ENCODE measurements at regions not wholly inside any gene's neighbourhood (a gene's known extent, or its start where the extent isn't known, plus 50 kb on each side); places are given as distances from the start of the nearest gene placed in this dataset.

- intact Hi-C loops (cut with micrococcal nuclease), result no loop called here
- Mint-ChIP-seq H3K27ac (no peak overlapping the region), H3K9me3 (no peaks in the 10 kb centered on the region), H3K4me1 (peaks cover 0 to 35% (median 0%) of the 10 kb centered on the region in 7 donors), H3K4me3 (no peak overlapping the region), H3K36me3 (peaks cover 0 to 2% (median 0%) of the 10 kb centered on the region in 5 donors), H3K27me3 (peaks cover 0 to 37% (median 10%) of the 10 kb centered on the region in 5 donors)
- ChIA-PET POLR2A (no interaction called here), CTCF (no interaction called here)
- H3K4me3 ChIP-seq (ENCODE audit: low read length), result no peak overlapping the region
- no peak overlapping the region for H3K27ac ChIP-seq (ENCODE audit: low read depth, low read length)
- H3K36me3 ChIP-seq (ENCODE audit: control insufficient read depth in 2 of 3, insufficient read depth in 3 of 3, low read length in 3 of 3), result no peaks in the 10 kb centered on the region
- ATAC-seq (no peak), DNase-seq (no peak)
- H3K4me1 ChIP-seq (ENCODE audit: control insufficient read depth in 2 of 2, insufficient read depth in 2 of 2, low read length in 2 of 2), result no peaks in the 10 kb centered on the region
- no peaks in the 10 kb centered on the region for H3K9me3 ChIP-seq (ENCODE audit: control insufficient read depth in 2 of 3, low read length in 3 of 3)
- H3K27me3 ChIP-seq (ENCODE audit: control insufficient read depth in 2 of 2, insufficient read depth in 2 of 2, low read length in 2 of 2), result no peaks in the 10 kb centered on the region
These were observed 246.2 kb downstream of the LRFN2 start for GRCh38 chr6:40340957-40341356.

GRCh38 chr6:40340196-40340595 is 247.0 kb downstream of the LRFN2 start:
- H3K4me1 ChIP-seq (ENCODE audit: control insufficient read depth in 2 of 2, insufficient read depth in 2 of 2, low read length in 2 of 2), result no peaks in the 10 kb centered on the region
- no peaks in the 10 kb centered on the region for H3K9me3 ChIP-seq (ENCODE audit: control insufficient read depth in 2 of 3, low read length in 3 of 3)
- Mint-ChIP-seq H3K4me1 (peaks cover 0 to 32% (median 0%) of the 10 kb centered on the region in 7 donors), H3K9me3 (no peaks in the 10 kb centered on the region), H3K27me3 (peaks cover 0 to 40% (median 16%) of the 10 kb centered on the region in 5 donors), H3K27ac (no peak overlapping the region), H3K4me3 (no peak overlapping the region), H3K36me3 (peaks cover 0 to 2% (median 0%) of the 10 kb centered on the region in 5 donors)
- no peaks in the 10 kb centered on the region for H3K27me3 ChIP-seq (ENCODE audit: control insufficient read depth in 2 of 2, insufficient read depth in 2 of 2, low read length in 2 of 2)
- intact Hi-C loops (cut with micrococcal nuclease), result no loop called here
- ChIA-PET CTCF (no interaction called here), POLR2A (no interaction called here)
- H3K4me3 ChIP-seq (ENCODE audit: low read length), result no peak overlapping the region
- H3K36me3 ChIP-seq (ENCODE audit: control insufficient read depth in 2 of 3, insufficient read depth in 3 of 3, low read length in 3 of 3), result no peaks in the 10 kb centered on the region
- no peak for DNase-seq
- H3K27ac ChIP-seq (ENCODE audit: low read depth, low read length), result no peak overlapping the region
- ATAC-seq, result no peak

GRCh38 chr6:40338306-40338705 is 248.9 kb downstream of the LRFN2 start:
- Mint-ChIP-seq H3K36me3 (peaks cover 0 to 2% (median 0%) of the 10 kb centered on the region in 5 donors), H3K9me3 (peaks cover 0 to 2% (median 0%) of the 10 kb centered on the region in 11 donors), H3K4me3 (no peak overlapping the region), H3K4me1 (peaks cover 0 to 26% (median 0%) of the 10 kb centered on the region in 7 donors), H3K27me3 (peaks cover 0 to 57% (median 23%) of the 10 kb centered on the region in 5 donors), H3K27ac (no peak overlapping the region)
- Histone ChIP-seq H3K27ac (ENCODE audit: low read depth, low read length) (no peak overlapping the region), H3K4me1 (ENCODE audit: control insufficient read depth in 2 of 2, insufficient read depth in 2 of 2, low read length in 2 of 2) (no peaks in the 10 kb centered on the region), H3K36me3 (ENCODE audit: control insufficient read depth in 2 of 3, insufficient read depth in 3 of 3, low read length in 3 of 3) (no peaks in the 10 kb centered on the region), H3K9me3 (ENCODE audit: control insufficient read depth in 2 of 3, low read length in 3 of 3) (no peaks in the 10 kb centered on the region), H3K27me3 (ENCODE audit: control insufficient read depth in 2 of 2, insufficient read depth in 2 of 2, low read length in 2 of 2) (no peaks in the 10 kb centered on the region), H3K4me3 (ENCODE audit: low read length) (no peak overlapping the region)
- ChIA-PET CTCF (interaction anchor here (0.6 kb wide), 1 partner anchor 31 kb away, joined by 3 read pairs; no protein-coding TSS in a partner anchor), POLR2A (no interaction called here)
- intact Hi-C loops (cut with micrococcal nuclease), result no loop called here
- DNase-seq (no peak), ATAC-seq (no peak)

GRCh38 chr6:40336940-40337760 is 250.0 kb downstream of the LRFN2 start:
- ATAC-seq (no peak), DNase-seq (no peak)
- H3K36me3 Mint-ChIP-seq, result peaks cover 0 to 2% (median 0%) of the 10 kb centered on the region in 5 donors
- H3K4me3 Mint-ChIP-seq, result no peak overlapping the region
- no peaks in the 10 kb centered on the region for H3K4me1 ChIP-seq (ENCODE audit: control insufficient read depth in 2 of 2, insufficient read depth in 2 of 2, low read length in 2 of 2)
- intact Hi-C loops (cut with micrococcal nuclease), result no loop called here
- POLR2A ChIA-PET, result interaction anchor here (0.5 kb wide), 1 partner anchor 23 kb away, joined by 3 read pairs; no protein-coding TSS in a partner anchor
- no peak overlapping the region for H3K27ac Mint-ChIP-seq
- peaks cover 0 to 30% (median 0%) of the 10 kb centered on the region in 7 donors for H3K4me1 Mint-ChIP-seq
- no peaks in the 10 kb centered on the region for H3K9me3 ChIP-seq (ENCODE audit: control insufficient read depth in 2 of 3, low read length in 3 of 3)
- H3K4me3 ChIP-seq (ENCODE audit: low read length), result no peak overlapping the region
- H3K27me3 Mint-ChIP-seq, result peaks cover 0 to 65% (median 23%) of the 10 kb centered on the region in 5 donors
- H3K36me3 ChIP-seq (ENCODE audit: control insufficient read depth in 2 of 3, insufficient read depth in 3 of 3, low read length in 3 of 3), result no peaks in the 10 kb centered on the region
- H3K27ac ChIP-seq (ENCODE audit: low read depth, low read length), result no peak overlapping the region
- peaks cover 0 to 2% (median 0%) of the 10 kb centered on the region in 11 donors for H3K9me3 Mint-ChIP-seq
- CTCF ChIA-PET, result no interaction called here
- H3K27me3 ChIP-seq (ENCODE audit: control insufficient read depth in 2 of 2, insufficient read depth in 2 of 2, low read length in 2 of 2), result no peaks in the 10 kb centered on the region

- ChIA-PET CTCF (no interaction called here), POLR2A (interaction anchor here (0.5 kb wide), 1 partner anchor 22 kb away, joined by 3 read pairs; no protein-coding TSS in a partner anchor)
- no peak for ATAC-seq
- Histone ChIP-seq H3K9me3 (ENCODE audit: control insufficient read depth in 2 of 3, low read length in 3 of 3) (no peaks in the 10 kb centered on the region), H3K27ac (ENCODE audit: low read depth, low read length) (no peak overlapping the region), H3K36me3 (ENCODE audit: control insufficient read depth in 2 of 3, insufficient read depth in 3 of 3, low read length in 3 of 3) (no peaks in the 10 kb centered on the region), H3K4me1 (ENCODE audit: control insufficient read depth in 2 of 2, insufficient read depth in 2 of 2, low read length in 2 of 2) (no peaks in the 10 kb centered on the region), H3K27me3 (ENCODE audit: control insufficient read depth in 2 of 2, insufficient read depth in 2 of 2, low read length in 2 of 2) (no peaks in the 10 kb centered on the region), H3K4me3 (ENCODE audit: low read length) (no peak overlapping the region)
- DNase-seq, result no peak
- Mint-ChIP-seq H3K4me1 (peaks cover 0 to 30% (median 0%) of the 10 kb centered on the region in 7 donors), H3K4me3 (no peak overlapping the region), H3K9me3 (peaks cover 0 to 2% (median 0%) of the 10 kb centered on the region in 11 donors), H3K27ac (no peak overlapping the region), H3K27me3 (peaks cover 0 to 66% (median 23%) of the 10 kb centered on the region in 5 donors), H3K36me3 (peaks cover 0 to 2% (median 0%) of the 10 kb centered on the region in 5 donors)
- intact Hi-C loops (cut with micrococcal nuclease), result no loop called here
These were observed 250.9 kb downstream of the LRFN2 start for GRCh38 chr6:40336296-40336695.

- no peak overlapping the region for H3K4me3 ChIP-seq (ENCODE audit: low read length)
- Mint-ChIP-seq H3K27me3 (peaks cover 0 to 71% (median 23%) of the 10 kb centered on the region in 5 donors), H3K36me3 (peaks cover 0 to 2% (median 0%) of the 10 kb centered on the region in 5 donors), H3K9me3 (peaks cover 0 to 2% (median 0%) of the 10 kb centered on the region in 11 donors), H3K4me3 (no peak overlapping the region), H3K27ac (no peak overlapping the region), H3K4me1 (peaks cover 0 to 35% (median 0%) of the 10 kb centered on the region in 7 donors)
- CTCF ChIA-PET, result interaction anchor here (0.6 kb wide), 1 partner anchor 38 kb away, joined by 3 read pairs; no protein-coding TSS in a partner anchor
- POLR2A ChIA-PET, result no interaction called here
- H3K4me1 ChIP-seq (ENCODE audit: control insufficient read depth in 2 of 2, insufficient read depth in 2 of 2, low read length in 2 of 2), result no peaks in the 10 kb centered on the region
- ATAC-seq, result no peak
- H3K36me3 ChIP-seq (ENCODE audit: control insufficient read depth in 2 of 3, insufficient read depth in 3 of 3, low read length in 3 of 3), result no peaks in the 10 kb centered on the region
- H3K27ac ChIP-seq (ENCODE audit: low read depth, low read length), result no peak overlapping the region
- intact Hi-C loops (cut with micrococcal nuclease), result no loop called here
- H3K9me3 ChIP-seq (ENCODE audit: control insufficient read depth in 2 of 3, low read length in 3 of 3), result no peaks in the 10 kb centered on the region
- DNase-seq, result no peak
- no peaks in the 10 kb centered on the region for H3K27me3 ChIP-seq (ENCODE audit: control insufficient read depth in 2 of 2, insufficient read depth in 2 of 2, low read length in 2 of 2)
These were observed 252.5 kb downstream of the LRFN2 start for GRCh38 chr6:40334496-40335270.
